ENCODE measurements at regions not wholly inside any gene's neighbourhood (a gene's known extent, or its start where the extent isn't known, plus 50 kb on each side); places are given as distances from the start of the nearest gene placed in this dataset.

GRCh38 chr10:10499839-10500238, 517.8 kb upstream of the CELF2 start:
- no peak for TF ChIP-seq KDM1A (IDR thresholded peaks at IDR 0.05; ENCODE audit: borderline replicate concordance)
- no peak for TF ChIP-seq ZNF384 (IDR thresholded peaks at IDR 0.05; ENCODE audit: borderline replicate concordance, low read depth, low read length)
- TF ChIP-seq, protein P1, sequence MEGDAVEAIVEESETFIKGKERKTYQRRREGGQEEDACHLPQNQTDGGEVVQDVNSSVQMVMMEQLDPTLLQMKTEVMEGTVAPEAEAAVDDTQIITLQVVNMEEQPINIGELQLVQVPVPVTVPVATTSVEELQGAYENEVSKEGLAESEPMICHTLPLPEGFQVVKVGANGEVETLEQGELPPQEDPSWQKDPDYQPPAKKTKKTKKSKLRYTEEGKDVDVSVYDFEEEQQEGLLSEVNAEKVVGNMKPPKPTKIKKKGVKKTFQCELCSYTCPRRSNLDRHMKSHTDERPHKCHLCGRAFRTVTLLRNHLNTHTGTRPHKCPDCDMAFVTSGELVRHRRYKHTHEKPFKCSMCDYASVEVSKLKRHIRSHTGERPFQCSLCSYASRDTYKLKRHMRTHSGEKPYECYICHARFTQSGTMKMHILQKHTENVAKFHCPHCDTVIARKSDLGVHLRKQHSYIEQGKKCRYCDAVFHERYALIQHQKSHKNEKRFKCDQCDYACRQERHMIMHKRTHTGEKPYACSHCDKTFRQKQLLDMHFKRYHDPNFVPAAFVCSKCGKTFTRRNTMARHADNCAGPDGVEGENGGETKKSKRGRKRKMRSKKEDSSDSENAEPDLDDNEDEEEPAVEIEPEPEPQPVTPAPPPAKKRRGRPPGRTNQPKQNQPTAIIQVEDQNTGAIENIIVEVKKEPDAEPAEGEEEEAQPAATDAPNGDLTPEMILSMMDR (IDR thresholded peaks at IDR 0.05 in 2 of 3, conservative IDR thresholded peaks at IDR 0.05 in 1 of 3; ENCODE audit: control insufficient read depth in 2 of 3, extremely low read depth in 1 of 3, insufficient read depth in 1 of 3, low read depth in 3 of 3, low read length in 3 of 3): no peak
- TF ChIP-seq TAF1 (IDR thresholded peaks at IDR 0.05; ENCODE audit: borderline replicate concordance, low read depth, low read length): no peak
- TF ChIP-seq POLR2AphosphoS5 (IDR thresholded peaks at IDR 0.05; ENCODE audit: low read length): no peak
- no peak for TF ChIP-seq POLR2A (IDR thresholded peaks at IDR 0.05; ENCODE audit: low read depth, low read length)
- no peak for TF ChIP-seq EGR1 (IDR thresholded peaks at IDR 0.05; ENCODE audit: borderline replicate concordance in 1 of 2, low read depth in 2 of 2, low read length in 2 of 2)
- no peak for TF ChIP-seq CUX1 (IDR thresholded peaks at IDR 0.05; ENCODE audit: insufficient replicate concordance, low read depth, low read length)
